ENCODE measurements at regions not wholly inside any gene's neighbourhood (a gene's known extent, or its start where the extent isn't known, plus 50 kb on each side); places are given as distances from the start of the nearest gene placed in this dataset.

- DNase-seq, result no peak
- H3K4me3 ChIP-seq, result no peak overlapping the region
- H3K27ac ChIP-seq, result no peak overlapping the region
- no peaks in the 10 kb centered on the region for H3K27me3 ChIP-seq
- TF ChIP-seq POLR2A (IDR thresholded peaks at IDR 0.05) (no peak), CTCF (IDR thresholded peaks at IDR 0.05) (no peak)
- intact Hi-C loops (cut with DNase I; ENCODE audit: low total_unique reads), result no loop called here
- no peaks in the 10 kb centered on the region for H3K36me3 ChIP-seq (ENCODE audit: low read depth, missing control alignments)
- WGBS, 2 donors, result 74 to 85% methylated on average over 2 of the region's 2 CpGs
- no peaks in the 10 kb centered on the region for H3K9me3 ChIP-seq
- H3K4me1 ChIP-seq, result no peaks in the 10 kb centered on the region
These were observed 304.8 kb upstream of the SOX11 start for GRCh38 chr2:5387406-5387805.

GRCh38 chr2:5389740-5390139 lies 302.4 kb upstream of the SOX11 start:
- Histone ChIP-seq H3K9me3 (no peaks in the 10 kb centered on the region), H3K27ac (no peak overlapping the region), H3K4me3 (no peak overlapping the region), H3K27me3 (no peaks in the 10 kb centered on the region), H3K36me3 (ENCODE audit: low read depth, missing control alignments) (no peaks in the 10 kb centered on the region), H3K4me1 (no peaks in the 10 kb centered on the region)
- intact Hi-C loops (cut with DNase I; ENCODE audit: low total_unique reads), result no loop called here
- 81 to 83% methylated on average over 5 of the region's 5 CpGs for WGBS, 2 donors
- TF ChIP-seq POLR2A (IDR thresholded peaks at IDR 0.05) (no peak), CTCF (IDR thresholded peaks at IDR 0.05) (no peak)
- no peak for DNase-seq

GRCh38 chr2:5391362-5391761 lies 300.8 kb upstream of the SOX11 start:
- Histone ChIP-seq H3K27ac (no peak overlapping the region), H3K27me3 (no peaks in the 10 kb centered on the region), H3K4me1 (no peaks in the 10 kb centered on the region), H3K9me3 (no peaks in the 10 kb centered on the region), H3K4me3 (no peak overlapping the region), H3K36me3 (ENCODE audit: low read depth, missing control alignments) (no peaks in the 10 kb centered on the region)
- intact Hi-C loops (cut with DNase I; ENCODE audit: low total_unique reads), result no loop called here
- 38 to 53% methylated on average over 3 to 5 of the region's 5 CpGs for WGBS, 2 donors
- no peak for DNase-seq
- no peak for TF ChIP-seq CTCF (IDR thresholded peaks at IDR 0.05)
- TF ChIP-seq POLR2A (IDR thresholded peaks at IDR 0.05), result no peak

GRCh38 chr2:5392658-5393057 lies 299.5 kb upstream of the SOX11 start:
- H3K4me3 ChIP-seq, result no peak overlapping the region
- intact Hi-C loops (cut with DNase I; ENCODE audit: low total_unique reads), result no loop called here
- TF ChIP-seq CTCF (IDR thresholded peaks at IDR 0.05) (no peak), POLR2A (IDR thresholded peaks at IDR 0.05) (no peak)
- H3K27me3 ChIP-seq, result no peaks in the 10 kb centered on the region
- no peak overlapping the region for H3K27ac ChIP-seq
- DNase-seq, result no peak
- no peaks in the 10 kb centered on the region for H3K9me3 ChIP-seq
- no peaks in the 10 kb centered on the region for H3K4me1 ChIP-seq
- 85 to 88% methylated on average over 4 of the region's 4 CpGs for WGBS, 2 donors
- no peaks in the 10 kb centered on the region for H3K36me3 ChIP-seq (ENCODE audit: low read depth, missing control alignments)

GRCh38 chr2:5393474-5393873 lies 298.7 kb upstream of the SOX11 start:
- TF ChIP-seq POLR2A (IDR thresholded peaks at IDR 0.05) (no peak), CTCF (IDR thresholded peaks at IDR 0.05) (no peak)
- H3K4me1 ChIP-seq, result no peaks in the 10 kb centered on the region
- H3K27ac ChIP-seq, result no peak overlapping the region
- DNase-seq, result no peak
- intact Hi-C loops (cut with DNase I; ENCODE audit: low total_unique reads), result no loop called here
- no peaks in the 10 kb centered on the region for H3K9me3 ChIP-seq
- H3K4me3 ChIP-seq, result no peak overlapping the region
- no peaks in the 10 kb centered on the region for H3K27me3 ChIP-seq
- 46 to 47% methylated on average over 2 of the region's 2 CpGs for WGBS, 2 donors
- H3K36me3 ChIP-seq (ENCODE audit: low read depth, missing control alignments), result no peaks in the 10 kb centered on the region
